Fibroblast of villous mesenchyme (primary cell): ENCODE measurements at regions not wholly inside any gene's neighbourhood (a gene's known extent, or its start where the extent isn't known, plus 50 kb on each side); places are given as distances from the start of the nearest gene placed in this dataset.

Source experiments
- DNase-seq: peaks from one replicate; pipeline ENCODE4 v3.0.0-alpha.2; 2010; ENCODE audit warnings: low read depth
- H3K4me3 ChIP-seq: 2 replicates; pipeline ENCODE4 v1.5.1; 2011; ENCODE audit warnings: low read depth, mild to moderate bottlenecking, low read length
- TF ChIP-seq, protein P1 (sequence below): IDR thresholded peaks from 2 replicates; pipeline ENCODE4 v1.5.1; 2012; ENCODE audit warnings: low read depth, mild to moderate bottlenecking, low read length; ENCODE audit not compliant: insufficient read depth

DNA sequence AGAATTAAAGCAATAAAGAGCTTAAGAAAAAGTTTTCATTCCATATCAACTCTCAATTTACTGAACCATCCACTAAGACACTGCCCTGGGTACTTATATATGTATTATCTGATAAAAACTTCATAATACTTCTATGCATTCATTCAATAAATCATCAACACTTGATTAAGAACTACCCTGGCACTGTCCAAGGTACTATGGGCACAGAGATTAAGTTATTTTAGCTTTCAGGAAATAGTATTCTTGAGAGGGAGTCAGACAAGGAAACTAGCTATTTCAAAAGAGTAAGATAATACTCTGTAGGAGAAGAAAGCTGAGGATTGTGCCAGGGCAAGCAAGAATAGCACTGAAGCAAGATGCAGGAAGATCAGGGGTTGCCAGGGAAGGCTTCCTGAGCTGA is 640.8 kb downstream of the FAM181B start:
- no peak overlapping the region for H3K4me3 ChIP-seq
- no peak for DNase-seq
- TF ChIP-seq, protein P1, sequence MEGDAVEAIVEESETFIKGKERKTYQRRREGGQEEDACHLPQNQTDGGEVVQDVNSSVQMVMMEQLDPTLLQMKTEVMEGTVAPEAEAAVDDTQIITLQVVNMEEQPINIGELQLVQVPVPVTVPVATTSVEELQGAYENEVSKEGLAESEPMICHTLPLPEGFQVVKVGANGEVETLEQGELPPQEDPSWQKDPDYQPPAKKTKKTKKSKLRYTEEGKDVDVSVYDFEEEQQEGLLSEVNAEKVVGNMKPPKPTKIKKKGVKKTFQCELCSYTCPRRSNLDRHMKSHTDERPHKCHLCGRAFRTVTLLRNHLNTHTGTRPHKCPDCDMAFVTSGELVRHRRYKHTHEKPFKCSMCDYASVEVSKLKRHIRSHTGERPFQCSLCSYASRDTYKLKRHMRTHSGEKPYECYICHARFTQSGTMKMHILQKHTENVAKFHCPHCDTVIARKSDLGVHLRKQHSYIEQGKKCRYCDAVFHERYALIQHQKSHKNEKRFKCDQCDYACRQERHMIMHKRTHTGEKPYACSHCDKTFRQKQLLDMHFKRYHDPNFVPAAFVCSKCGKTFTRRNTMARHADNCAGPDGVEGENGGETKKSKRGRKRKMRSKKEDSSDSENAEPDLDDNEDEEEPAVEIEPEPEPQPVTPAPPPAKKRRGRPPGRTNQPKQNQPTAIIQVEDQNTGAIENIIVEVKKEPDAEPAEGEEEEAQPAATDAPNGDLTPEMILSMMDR: no peak

DNA sequence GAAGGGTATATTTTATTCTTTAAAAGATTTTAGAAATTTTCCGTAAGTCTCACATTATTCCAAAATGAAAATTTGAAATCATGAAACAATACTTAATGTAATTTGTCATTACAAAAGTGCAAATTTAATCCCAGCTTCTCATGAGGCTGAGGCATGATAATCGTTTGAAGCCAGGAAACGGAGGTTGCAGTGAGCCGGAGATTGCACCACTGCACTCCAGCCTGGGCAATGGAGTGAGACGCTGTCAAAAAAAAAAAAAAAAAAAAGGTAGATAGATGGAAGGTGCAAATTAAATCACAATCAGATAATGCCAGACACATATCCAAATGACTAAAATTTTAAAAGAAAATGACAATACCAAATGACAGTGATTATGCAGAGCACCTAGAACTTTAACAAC is 644.2 kb downstream of the FAM181B start:
- no peak overlapping the region for H3K4me3 ChIP-seq
- TF ChIP-seq, protein P1: no peak
- DNase-seq: no peak

DNA sequence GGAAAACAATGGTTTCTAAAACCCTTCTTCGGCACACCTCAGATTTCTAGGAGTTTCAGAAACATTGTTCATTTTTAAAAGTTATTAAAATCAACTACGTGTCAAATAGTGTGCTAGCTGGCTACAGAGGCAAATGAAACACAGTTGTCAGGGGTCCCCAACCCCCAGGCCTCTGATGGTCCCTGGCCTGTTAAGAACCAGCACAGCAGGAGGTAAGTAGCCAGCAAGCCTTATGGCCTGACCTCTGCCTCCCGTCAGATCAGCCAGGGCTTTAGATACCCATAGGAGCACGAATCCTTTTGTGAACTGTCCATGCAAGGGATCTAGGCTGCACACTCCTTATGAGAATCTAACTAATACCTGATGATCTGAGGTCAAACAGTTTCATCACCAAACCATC is 648.2 kb downstream of the FAM181B start:
- no peak for DNase-seq
- H3K4me3 ChIP-seq: no peak overlapping the region
- TF ChIP-seq, protein P1: no peak

GRCh38 chr11:82082976-82083375 is 650.7 kb downstream of the FAM181B start:
- TF ChIP-seq, protein P1: no peak
- DNase-seq: no peak
- H3K4me3 ChIP-seq: no peak overlapping the region

GRCh38 chr11:82080160-82080559 is 653.5 kb downstream of the FAM181B start:
- TF ChIP-seq, protein P1: no peak
- H3K4me3 ChIP-seq: no peak overlapping the region
- peak; percentile 8 for DNase-seq

GRCh38 chr11:82076126-82076525 is 657.5 kb downstream of the FAM181B start:
- no peak for DNase-seq
- H3K4me3 ChIP-seq: no peak overlapping the region
- TF ChIP-seq, protein P1: no peak

DNA sequence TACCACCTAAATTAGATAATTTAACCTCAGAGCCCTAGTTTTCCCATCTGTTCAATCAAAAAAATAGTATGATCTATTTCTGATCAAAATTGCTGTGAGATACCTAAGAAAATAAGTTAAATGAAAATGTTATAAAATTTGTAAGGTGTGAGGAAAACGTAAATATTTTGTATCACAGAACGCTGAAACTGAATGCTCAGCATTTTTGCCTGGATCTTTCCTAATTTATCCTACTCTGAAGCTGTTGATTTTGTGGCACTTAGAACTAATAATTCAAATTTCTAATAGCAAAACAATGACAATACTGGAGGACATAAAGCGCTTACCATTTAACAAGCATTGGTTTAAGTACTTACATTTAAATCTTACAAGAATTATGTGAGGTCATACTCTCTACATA is 674.2 kb downstream of the FAM181B start:
- TF ChIP-seq, protein P1: no peak
- no peak overlapping the region for H3K4me3 ChIP-seq
- no peak for DNase-seq
